GM19239 (cell line): ENCODE measurements at regions not wholly inside any gene's neighbourhood (a gene's known extent, or its start where the extent isn't known, plus 50 kb on each side); places are given as distances from the start of the nearest gene placed in this dataset.
"Not testable (repeated sequence)": the region's sequence is repeated elsewhere in the genome, so short reads cannot be mapped to it uniquely, and the experiment has no call there.

ENCODE experiments used
- DNase-seq: peaks from one replicate; pipeline ENCODE4 v3.0.0; 2011; ENCODE audit warnings: low spot score; ENCODE audit not compliant: insufficient read length
- FAIRE-seq: peaks from 2 replicates; lab custom pipeline; 2011; peaks lifted over from hg19 to GRCh38; lab: Jason Lieb, UNC

GRCh38 chr3:153974614-153975013, 146.6 kb upstream of the ARHGEF26 start:
- DNase-seq (no peak), FAIRE-seq (peak; percentile 82)

- FAIRE-seq: no peak
- no peak for DNase-seq
Measured at GRCh38 chr3:153976891-153977554, 144.2 kb upstream of the ARHGEF26 start.

- no peak for FAIRE-seq
- no peak for DNase-seq
Measured at GRCh38 chr3:153978006-153978405, 143.2 kb upstream of the ARHGEF26 start.

- DNase-seq: no peak
- no peak for FAIRE-seq
Measured at GRCh38 chr3:153979418-153980251, 141.6 kb upstream of the ARHGEF26 start.

- FAIRE-seq (no peak), DNase-seq (no peak)
Measured at GRCh38 chr3:153980252-153980590, 141.0 kb upstream of the ARHGEF26 start.

- not testable (repeated sequence) for FAIRE-seq, DNase-seq
Measured at GRCh38 chr3:153997364-153997763, 123.8 kb upstream of the ARHGEF26 start.

GRCh38 chr3:154003649-154004048, 117.5 kb upstream of the ARHGEF26 start:
- DNase-seq (no peak), FAIRE-seq (no peak)

- FAIRE-seq (no peak), DNase-seq (no peak)
Measured at GRCh38 chr3:154011036-154011435, 110.2 kb upstream of the ARHGEF26 start.

GRCh38 chr3:154013736-154014135, 107.5 kb upstream of the ARHGEF26 start:
- no peak for DNase-seq
- no peak for FAIRE-seq

- no peak for DNase-seq
- no peak for FAIRE-seq
Measured at GRCh38 chr3:154015307-154015706, 105.9 kb upstream of the ARHGEF26 start.

GRCh38 chr3:154018100-154018696, 103.0 kb upstream of the ARHGEF26 start:
- FAIRE-seq (peak; percentile 96), DNase-seq (peak; percentile 26)

GRCh38 chr3:154022606-154023005, 98.6 kb upstream of the ARHGEF26 start:
- FAIRE-seq: no peak
- DNase-seq: no peak

- no peak for FAIRE-seq
Measured at GRCh38 chr3:154023148-154023547, 98.0 kb upstream of the ARHGEF26 start.

GRCh38 chr3:154025007-154025406, 96.2 kb upstream of the ARHGEF26 start:
- FAIRE-seq: no peak
- DNase-seq: no peak

More at GRCh38 chr3:154023148-154023547, 98.0 kb upstream of the ARHGEF26 start:
- DNase-seq: no peak

GRCh38 chr3:154029926-154030325, 91.3 kb upstream of the ARHGEF26 start:
- no peak for FAIRE-seq
- DNase-seq: no peak

GRCh38 chr3:154034797-154035330, 86.3 kb upstream of the ARHGEF26 start:
- DNase-seq: no peak
- no peak for FAIRE-seq

GRCh38 chr3:154040283-154040682, 80.9 kb upstream of the ARHGEF26 start:
- DNase-seq (no peak), FAIRE-seq (peak; percentile 78)

GRCh38 chr3:154044671-154045070, 76.5 kb upstream of the ARHGEF26 start:
- no peak for DNase-seq
- no peak for FAIRE-seq

GRCh38 chr3:154050216-154050615, 71.0 kb upstream of the ARHGEF26 start:
- FAIRE-seq: no peak

GRCh38 chr3:154050766-154051165, 70.4 kb upstream of the ARHGEF26 start:
- DNase-seq (no peak), FAIRE-seq (no peak)

More at GRCh38 chr3:154050216-154050615, 71.0 kb upstream of the ARHGEF26 start:
- no peak for DNase-seq

- DNase-seq: no peak
- no peak for FAIRE-seq
Measured at GRCh38 chr3:154059833-154060232, 61.4 kb upstream of the ARHGEF26 start.
